A673 (cell line): ENCODE measurements at regions not wholly inside any gene's neighbourhood (a gene's known extent, or its start where the extent isn't known, plus 50 kb on each side); places are given as distances from the start of the nearest gene placed in this dataset.
"Not testable (repeated sequence)": the region's sequence is repeated elsewhere in the genome, so short reads cannot be mapped to it uniquely, and the experiment has no call there.

Experiments used
- BruUV-seq: library from RNA; stranded (reverse); fragments of 400-500 nt; replicated peaks from 2 replicates; lab custom pipeline; 2021; lab: Mats Ljungman, UMichigan
- CTCF ChIA-PET: fragments of 300-600 bp; sonication (Branson Sonifier 250); formaldehyde crosslinking; loops from one replicate; lab custom pipeline; 2022; ENCODE audit warnings: antibody characterized with exemption; lab: Charles Lee
- POLR2A ChIA-PET: fragments of 300-600 bp; sonication (Branson Sonifier 250); formaldehyde crosslinking; loops from one replicate; lab custom pipeline; 2022; ENCODE audit warnings: antibody characterized with exemption; ENCODE audit not compliant: low non-redundant PET; lab: Charles Lee
- DNase-seq: peaks from one replicate; pipeline ENCODE4 v3.0.0-alpha.2; 2015; ENCODE audit warnings: low spot score
- H3K27ac ChIP-seq: fragments of 200-600 bp; sonication (generic); 2 replicates; pipeline ENCODE4 v1.5.1; 2016; ENCODE audit warnings: mixed run types, low read depth, mild to moderate bottlenecking, mixed read lengths, antibody characterized with exemption, low read length; ENCODE audit not compliant: poor library complexity, severe bottlenecking
- H3K27me3 ChIP-seq: fragments of 200-600 bp; sonication (generic); replicated peaks from 2 replicates; pipeline ENCODE4 v1.6.1; 2017; ENCODE audit warnings: mixed run types, low read depth, mild to moderate bottlenecking, mixed read lengths, antibody characterized with exemption, low read length; ENCODE audit not compliant: insufficient read depth, poor library complexity
- H3K36me3 ChIP-seq: fragments of 200-600 bp; sonication (generic); 2 replicates; pipeline ENCODE4 v1.6.1; 2016; ENCODE audit warnings: mixed run types, mild to moderate bottlenecking, mixed read lengths, antibody characterized with exemption, low read length; ENCODE audit not compliant: insufficient read depth, poor library complexity, severe bottlenecking
- H3K4me1 ChIP-seq: fragments of 200-600 bp; sonication (generic); 2 replicates; pipeline ENCODE4 v1.6.1; 2017; ENCODE audit warnings: mixed run types, mild to moderate bottlenecking, mixed read lengths, antibody characterized with exemption, low read length; ENCODE audit not compliant: insufficient read depth, poor library complexity, severe bottlenecking
- H3K4me3 ChIP-seq: fragments of 200-600 bp; sonication (generic); 2 replicates; pipeline ENCODE4 v1.5.1; 2016; ENCODE audit warnings: low read depth, mixed run types, mild to moderate bottlenecking, mixed read lengths, low read length; ENCODE audit not compliant: poor library complexity, severe bottlenecking
- H3K9me3 ChIP-seq: fragments of 200-600 bp; sonication (generic); 2 replicates; pipeline ENCODE4 v1.6.1; 2016; ENCODE audit warnings: mixed run types, low read depth, mild to moderate bottlenecking, mixed read lengths, antibody characterized with exemption, low read length; ENCODE audit not compliant: poor library complexity, severe bottlenecking
- CTCF ChIP-seq: fragments of 300-800, 200-600 bp; sonication (generic); conservative IDR thresholded peaks from 2 replicates; pipeline ENCODE4 v1.5.1; 2017; ENCODE audit warnings: low read depth, mild to moderate bottlenecking, antibody characterized with exemption, low read length, moderate library complexity, mixed read lengths
- EZH2 ChIP-seq: fragments of 200-600 bp; sonication (generic); IDR thresholded peaks from 2 replicates; pipeline ENCODE4 v1.6.1; 2017; ENCODE audit warnings: borderline replicate concordance, low read depth, mild to moderate bottlenecking, mixed read lengths, antibody characterized with exemption, low read length; ENCODE audit not compliant: poor library complexity, severe bottlenecking
- intact Hi-C: fragments of 100-400 bp; cut with micrococcal nuclease; formaldehyde crosslinking; loops from one replicate; pipeline ENCODE4 v1.10.0; 2022; ENCODE audit not compliant: unreplicated experiment

GRCh38 chr2:131671841-131672470 lies 144.3 kb downstream of the CCDC74A start:
- H3K9me3 ChIP-seq, H3K4me3 ChIP-seq, H3K4me1 ChIP-seq, H3K27ac ChIP-seq, POLR2A ChIA-PET, BruUV-seq, H3K36me3 ChIP-seq, DNase-seq: not testable (repeated sequence)
- intact Hi-C loops: loop anchor here (5.0 kb wide), 1 partner anchor 260 kb away; no protein-coding TSS in a partner anchor
- CTCF ChIA-PET: interaction anchor here (0.5 to 1.8 kb wide), 4 partner anchors 11 to 518 kb away, joined by 4 to 7 read pairs (median 5); no protein-coding TSS in a partner anchor
- peaks cover 35% of the 10 kb centered on the region for H3K27me3 ChIP-seq

GRCh38 chr2:131672471-131673399 lies 145.0 kb downstream of the CCDC74A start:
- POLR2A ChIA-PET, H3K9me3 ChIP-seq, H3K27ac ChIP-seq, H3K4me1 ChIP-seq, H3K36me3 ChIP-seq, BruUV-seq: not testable (repeated sequence)
- intact Hi-C loops: loop anchor here (5.0 kb wide), 1 partner anchor 260 kb away; no protein-coding TSS in a partner anchor
- peak overlapping the region; percentile 30 for H3K4me3 ChIP-seq
- TF ChIP-seq CTCF: peak; percentile 66
- H3K27me3 ChIP-seq: peaks cover 35% of the 10 kb centered on the region
- peak; percentile 47 for DNase-seq
- CTCF ChIA-PET: interaction anchor here (0.5 to 1.8 kb wide), 4 partner anchors 10 to 519 kb away, joined by 4 to 7 read pairs (median 5); no protein-coding TSS in a partner anchor

GRCh38 chr2:131673400-131674173 lies 145.9 kb downstream of the CCDC74A start:
- no TSS peak for BruUV-seq
- H3K4me1 ChIP-seq: peaks cover 10% of the 10 kb centered on the region
- H3K9me3 ChIP-seq: no peaks in the 10 kb centered on the region
- intact Hi-C loops: loop anchor here (5.0 kb wide), 1 partner anchor 261 kb away; no protein-coding TSS in a partner anchor
- peak overlapping the region; percentile 30 for H3K4me3 ChIP-seq
- ChIA-PET CTCF (interaction anchor here (0.6 to 1.7 kb wide), 4 partner anchors 9 to 520 kb away, joined by 3 to 5 read pairs (median 4); no protein-coding TSS in a partner anchor), POLR2A (no interaction called here)
- H3K36me3 ChIP-seq: no peaks in the 10 kb centered on the region
- TF ChIP-seq CTCF (peak; percentile 82), EZH2 (no peak)
- DNase-seq: peak; percentile 72
- H3K27me3 ChIP-seq: peaks cover 35% of the 10 kb centered on the region
- H3K27ac ChIP-seq: no peak overlapping the region
